Caco-2 (cell line): ENCODE measurements at regions not wholly inside any gene's neighbourhood (a gene's known extent, or its start where the extent isn't known, plus 50 kb on each side); places are given as distances from the start of the nearest gene placed in this dataset.

Experiments used
- BruUV-seq: library from RNA; stranded (reverse); fragments of 400-500 nt; replicated peaks from 2 replicates; lab custom pipeline; 2021; lab: Mats Ljungman, UMichigan
- CTCF ChIA-PET: fragments of 300-600 bp; sonication (Branson Sonifier 250); formaldehyde crosslinking; loops from one replicate; lab custom pipeline; 2022; ENCODE audit warnings: antibody characterized with exemption; lab: Charles Lee
- POLR2A ChIA-PET: fragments of 300-600 bp; sonication (Branson Sonifier 250); formaldehyde crosslinking; loops from one replicate; lab custom pipeline; 2022; ENCODE audit warnings: antibody characterized with exemption; lab: Charles Lee
- DNase-seq, 2 experiments: peaks; one replicate each; pipeline versions ENCODE4 v3.0.0 to v3.0.0-alpha.2; 2020 to 2022
- H3K27me3 ChIP-seq: replicated peaks from 2 replicates; pipeline ENCODE4 v1.6.0; 2011; ENCODE audit warnings: low read length; ENCODE audit not compliant: control insufficient read depth, insufficient read depth
- H3K36me3 ChIP-seq: 2 replicates; pipeline ENCODE4 v1.5.1; 2011; ENCODE audit warnings: low read length; ENCODE audit not compliant: control insufficient read depth, insufficient read depth
- H3K4me1 ChIP-seq: fragments of 250-450 bp; sonication (Bioruptor Pico); 2 replicates; pipeline ENCODE4 v1.5.1; 2020; ENCODE audit warnings: mild to moderate bottlenecking
- H3K4me3 ChIP-seq: 2 replicates; pipeline ENCODE4 v1.5.1; 2011; ENCODE audit warnings: low read depth, mild to moderate bottlenecking, control low read depth, low read length
- H3K9me3 ChIP-seq: fragments of 250-450 bp; sonication (Bioruptor Pico); 2 replicates; pipeline ENCODE4 v1.5.1; 2020; ENCODE audit warnings: mild to moderate bottlenecking, moderate library complexity
- H3K27ac Mint-ChIP-seq: one replicate; pipeline ENCODE4 v1.8.0; 2022; ENCODE audit warnings: mixed read lengths; ENCODE audit not compliant: unreplicated experiment
- H3K27me3 Mint-ChIP-seq: one replicate; pipeline ENCODE4 v1.8.0; 2022; ENCODE audit warnings: mixed read lengths; ENCODE audit not compliant: insufficient read depth, unreplicated experiment
- H3K36me3 Mint-ChIP-seq: one replicate; pipeline ENCODE4 v1.8.0; 2022; ENCODE audit warnings: mild to moderate bottlenecking, mixed read lengths; ENCODE audit not compliant: insufficient read depth, unreplicated experiment
- H3K4me1 Mint-ChIP-seq: one replicate; pipeline ENCODE4 v1.8.0; 2022; ENCODE audit warnings: low read depth, mixed read lengths; ENCODE audit not compliant: unreplicated experiment
- H3K4me3 Mint-ChIP-seq: one replicate; pipeline ENCODE4 v1.8.0; 2022; ENCODE audit warnings: mild to moderate bottlenecking, moderate library complexity, mixed read lengths; ENCODE audit not compliant: unreplicated experiment
- H3K9me3 Mint-ChIP-seq: one replicate; pipeline ENCODE4 v1.8.0; 2022; ENCODE audit warnings: mixed read lengths; ENCODE audit not compliant: unreplicated experiment
- CTCF ChIP-seq, 2 experiments: fragments of 200-600 bp in 1 of 2; IDR thresholded peaks; 1 replicate in 1 of 2; 2 replicates in 1 of 2; pipeline versions ENCODE4 v1.5.1 to v1.8.0; 2011 to 2022; ENCODE audit warnings: antibody characterized with exemption in 1 of 2, control low read depth in 1 of 2, inconsistent platforms in 1 of 2, low read depth in 1 of 2, low read length in 1 of 2, mild to moderate bottlenecking in 1 of 2, moderate library complexity in 1 of 2; ENCODE audit not compliant: insufficient read depth in 1 of 2, severe bottlenecking in 1 of 2, unreplicated experiment in 1 of 2
- intact Hi-C: fragments of 100-400 bp; cut with micrococcal nuclease; formaldehyde crosslinking; loops from one replicate; pipeline ENCODE4 v1.10.0; 2022; ENCODE audit not compliant: unreplicated experiment

- Histone ChIP-seq H3K36me3 (no peaks in the 10 kb centered on the region), H3K9me3 (no peaks in the 10 kb centered on the region), H3K27me3 (no peaks in the 10 kb centered on the region), H3K4me3 (no peak overlapping the region), H3K4me1 (no peaks in the 10 kb centered on the region)
- no peak for DNase-seq
- no peaks in the 10 kb centered on the region for H3K4me1 Mint-ChIP-seq
- ChIA-PET POLR2A (interaction anchor here (0.5 kb wide), 1 partner anchor 151 kb away, joined by 4 read pairs; no protein-coding TSS in a partner anchor), CTCF (no interaction called here)
- H3K9me3 Mint-ChIP-seq, result no peaks in the 10 kb centered on the region
- no TSS peak for BruUV-seq
- TF ChIP-seq CTCF (IDR thresholded peaks at IDR 0.05; ENCODE audit: insufficient read depth in 1 of 2, low read depth in 1 of 2, low read length in 1 of 2, severe bottlenecking in 1 of 2, unreplicated experiment in 1 of 2), result no peak
- no peaks in the 10 kb centered on the region for H3K27me3 Mint-ChIP-seq
- no peak overlapping the region for H3K4me3 Mint-ChIP-seq
- intact Hi-C loops, result no loop called here
- H3K27ac Mint-ChIP-seq, result no peak overlapping the region
- H3K36me3 Mint-ChIP-seq, result no peaks in the 10 kb centered on the region
These were observed 1400.7 kb upstream of the ACVR2A start for GRCh38 chr2:146444085-146444484.

- Histone ChIP-seq H3K36me3 (no peaks in the 10 kb centered on the region), H3K4me3 (no peak overlapping the region), H3K4me1 (no peaks in the 10 kb centered on the region), H3K27me3 (no peaks in the 10 kb centered on the region), H3K9me3 (no peaks in the 10 kb centered on the region)
- TF ChIP-seq CTCF (IDR thresholded peaks at IDR 0.05; ENCODE audit: insufficient read depth in 1 of 2, low read depth in 1 of 2, low read length in 1 of 2, severe bottlenecking in 1 of 2, unreplicated experiment in 1 of 2), result no peak
- H3K4me3 Mint-ChIP-seq, result no peak overlapping the region
- ChIA-PET POLR2A (no interaction called here), CTCF (no interaction called here)
- intact Hi-C loops, result no loop called here
- no peaks in the 10 kb centered on the region for H3K4me1 Mint-ChIP-seq
- no TSS peak for BruUV-seq
- no peak for DNase-seq
- H3K36me3 Mint-ChIP-seq, result no peaks in the 10 kb centered on the region
- H3K27me3 Mint-ChIP-seq, result no peaks in the 10 kb centered on the region
- no peak overlapping the region for H3K27ac Mint-ChIP-seq
- H3K9me3 Mint-ChIP-seq, result no peaks in the 10 kb centered on the region
These were observed 1406.6 kb upstream of the ACVR2A start for GRCh38 chr2:146438246-146438645.

- Mint-ChIP-seq H3K27me3 (no peaks in the 10 kb centered on the region), H3K4me1 (no peaks in the 10 kb centered on the region), H3K36me3 (no peaks in the 10 kb centered on the region), H3K27ac (no peak overlapping the region), H3K9me3 (no peaks in the 10 kb centered on the region), H3K4me3 (no peak overlapping the region)
- no peak for TF ChIP-seq CTCF (IDR thresholded peaks at IDR 0.05; ENCODE audit: insufficient read depth in 1 of 2, low read depth in 1 of 2, low read length in 1 of 2, severe bottlenecking in 1 of 2, unreplicated experiment in 1 of 2)
- no peaks in the 10 kb centered on the region for H3K9me3 ChIP-seq
- H3K36me3 ChIP-seq, result no peaks in the 10 kb centered on the region
- intact Hi-C loops, result no loop called here
- no TSS peak for BruUV-seq
- no peak for DNase-seq
- ChIA-PET POLR2A (no interaction called here), CTCF (no interaction called here)
- no peak overlapping the region for H3K4me3 ChIP-seq
- no peaks in the 10 kb centered on the region for H3K4me1 ChIP-seq
- H3K27me3 ChIP-seq, result no peaks in the 10 kb centered on the region
These were observed 1407.1 kb upstream of the ACVR2A start for GRCh38 chr2:146437712-146438111.
